Thyroid gland (tissue), 4 donors: ENCODE measurements at regions not wholly inside any gene's neighbourhood (a gene's known extent, or its start where the extent isn't known, plus 50 kb on each side); places are given as distances from the start of the nearest gene placed in this dataset.

ENCODE experiments used
- POLR2A ChIP-seq, 2 donors: fragments of 450-650 bp; IDR thresholded peaks; one replicate each; pipeline ENCODE4 v1.6.1; 2017; ENCODE audit warnings: antibody characterized with exemption in 2 of 2, mild to moderate bottlenecking in 2 of 2, moderate library complexity in 1 of 2
- TF ChIP-seq, protein P1 (sequence below), 6 experiments: fragments of 200-600 bp in 3 of 6; fragments of 450-650 bp in 3 of 6; sonication (generic) in 3 of 6; IDR thresholded peaks; one replicate each; pipeline ENCODE4 v1.5.1; 2016 to 2019; ENCODE audit warnings: antibody characterized with exemption in 6 of 6, mild to moderate bottlenecking in 2 of 6, inconsistent platforms in 1 of 6, moderate library complexity in 1 of 6

DNA sequence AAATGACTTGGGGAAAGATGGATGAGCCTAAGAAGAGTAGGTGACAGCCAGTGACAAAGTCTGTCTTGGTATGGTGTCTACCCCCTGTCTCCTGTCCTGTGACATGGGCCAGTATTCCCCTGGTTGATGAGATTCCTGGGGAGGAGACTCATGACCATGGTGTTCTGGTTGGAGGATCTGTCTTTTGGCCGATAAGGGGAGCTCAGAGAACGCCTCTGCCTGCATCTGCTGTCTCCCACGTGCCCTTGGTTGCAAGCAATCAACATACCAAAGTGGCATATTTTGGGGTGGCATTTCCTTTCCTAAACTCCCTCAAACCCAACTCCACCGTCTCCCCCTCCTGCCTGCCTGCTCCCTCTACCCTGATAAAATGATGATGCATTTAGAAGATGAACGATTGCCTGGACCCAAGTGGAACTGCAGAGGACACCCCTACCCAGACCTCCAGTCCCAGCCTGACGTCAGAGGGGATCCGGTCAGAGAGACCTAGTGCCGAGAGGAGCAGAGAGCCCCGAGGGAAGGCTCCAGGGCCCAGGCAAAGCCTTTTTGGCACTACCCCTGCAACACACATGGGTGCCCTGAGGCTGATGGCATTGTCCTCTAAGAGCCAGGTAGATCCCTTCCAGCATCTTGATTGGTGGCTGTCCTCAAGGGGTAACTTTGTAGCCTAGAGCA lies 88.0 kb upstream of the KCNK12 start:
- TF ChIP-seq, protein P1, sequence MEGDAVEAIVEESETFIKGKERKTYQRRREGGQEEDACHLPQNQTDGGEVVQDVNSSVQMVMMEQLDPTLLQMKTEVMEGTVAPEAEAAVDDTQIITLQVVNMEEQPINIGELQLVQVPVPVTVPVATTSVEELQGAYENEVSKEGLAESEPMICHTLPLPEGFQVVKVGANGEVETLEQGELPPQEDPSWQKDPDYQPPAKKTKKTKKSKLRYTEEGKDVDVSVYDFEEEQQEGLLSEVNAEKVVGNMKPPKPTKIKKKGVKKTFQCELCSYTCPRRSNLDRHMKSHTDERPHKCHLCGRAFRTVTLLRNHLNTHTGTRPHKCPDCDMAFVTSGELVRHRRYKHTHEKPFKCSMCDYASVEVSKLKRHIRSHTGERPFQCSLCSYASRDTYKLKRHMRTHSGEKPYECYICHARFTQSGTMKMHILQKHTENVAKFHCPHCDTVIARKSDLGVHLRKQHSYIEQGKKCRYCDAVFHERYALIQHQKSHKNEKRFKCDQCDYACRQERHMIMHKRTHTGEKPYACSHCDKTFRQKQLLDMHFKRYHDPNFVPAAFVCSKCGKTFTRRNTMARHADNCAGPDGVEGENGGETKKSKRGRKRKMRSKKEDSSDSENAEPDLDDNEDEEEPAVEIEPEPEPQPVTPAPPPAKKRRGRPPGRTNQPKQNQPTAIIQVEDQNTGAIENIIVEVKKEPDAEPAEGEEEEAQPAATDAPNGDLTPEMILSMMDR (IDR thresholded peaks at IDR 0.05): no peak
- TF ChIP-seq POLR2A (IDR thresholded peaks at IDR 0.05): no peak
